ENCODE measurements at regions not wholly inside any gene's neighbourhood (a gene's known extent, or its start where the extent isn't known, plus 50 kb on each side); places are given as distances from the start of the nearest gene placed in this dataset.

DNA sequence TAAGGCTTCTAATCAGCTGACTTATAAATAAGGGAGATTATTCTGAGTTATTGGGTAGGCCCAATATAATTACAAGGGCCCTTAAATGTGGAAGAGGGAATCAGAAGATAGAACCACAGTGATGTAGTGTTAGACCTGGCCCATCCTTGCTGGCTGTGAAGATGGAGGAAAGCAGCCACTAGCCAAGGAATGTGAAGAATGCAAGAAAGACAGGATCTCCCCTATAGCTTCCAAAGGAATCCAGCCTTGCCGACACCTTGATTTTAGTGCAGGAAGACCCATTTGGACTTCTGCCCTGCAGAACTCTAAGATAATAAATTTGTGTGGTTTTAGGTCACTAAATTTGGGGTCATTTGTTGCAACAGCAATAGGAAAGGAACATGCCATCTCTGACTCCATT is 150.6 kb downstream of the SPATA18 start:
- TF ChIP-seq, protein P1, sequence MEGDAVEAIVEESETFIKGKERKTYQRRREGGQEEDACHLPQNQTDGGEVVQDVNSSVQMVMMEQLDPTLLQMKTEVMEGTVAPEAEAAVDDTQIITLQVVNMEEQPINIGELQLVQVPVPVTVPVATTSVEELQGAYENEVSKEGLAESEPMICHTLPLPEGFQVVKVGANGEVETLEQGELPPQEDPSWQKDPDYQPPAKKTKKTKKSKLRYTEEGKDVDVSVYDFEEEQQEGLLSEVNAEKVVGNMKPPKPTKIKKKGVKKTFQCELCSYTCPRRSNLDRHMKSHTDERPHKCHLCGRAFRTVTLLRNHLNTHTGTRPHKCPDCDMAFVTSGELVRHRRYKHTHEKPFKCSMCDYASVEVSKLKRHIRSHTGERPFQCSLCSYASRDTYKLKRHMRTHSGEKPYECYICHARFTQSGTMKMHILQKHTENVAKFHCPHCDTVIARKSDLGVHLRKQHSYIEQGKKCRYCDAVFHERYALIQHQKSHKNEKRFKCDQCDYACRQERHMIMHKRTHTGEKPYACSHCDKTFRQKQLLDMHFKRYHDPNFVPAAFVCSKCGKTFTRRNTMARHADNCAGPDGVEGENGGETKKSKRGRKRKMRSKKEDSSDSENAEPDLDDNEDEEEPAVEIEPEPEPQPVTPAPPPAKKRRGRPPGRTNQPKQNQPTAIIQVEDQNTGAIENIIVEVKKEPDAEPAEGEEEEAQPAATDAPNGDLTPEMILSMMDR (IDR thresholded peaks at IDR 0.05) = no peak
- no peak for TF ChIP-seq POLR2A (IDR thresholded peaks at IDR 0.05)

All from right lobe of liver (tissue), 4 donors.